Pancreas (tissue), 10 donors: ENCODE measurements at regions not wholly inside any gene's neighbourhood (a gene's known extent, or its start where the extent isn't known, plus 50 kb on each side); places are given as distances from the start of the nearest gene placed in this dataset.
"Not testable (repeated sequence)": the region's sequence is repeated elsewhere in the genome, so short reads cannot be mapped to it uniquely, and the experiment has no call there.

Experiments used
- ATAC-seq, 4 donors: fragments of 200-7000 bp; cut with Tn5 transposase; one replicate each; pipeline versions ENCODE4 v1.8.0 to v1.9.1; 2020; ENCODE audit warnings: mild to moderate bottlenecking in 4 of 4, moderate library complexity in 4 of 4
- DNase-seq, 6 donors: peaks; one replicate each; pipeline ENCODE4 v3.0.0-alpha.2; 2020
- FAIRE-seq: peaks from 2 replicates; lab custom pipeline; 2012; peaks lifted over from hg19 to GRCh38; lab: Jason Lieb, UNC
- H3K27ac ChIP-seq, 4 donors: fragments of 200-600 bp; sonication (generic); 1 replicate in 3 of 4; 2 replicates in 1 of 4; pipeline versions ENCODE4 v1.5.0 to v1.8.0; 2020
- H3K27me3 ChIP-seq, 4 donors: fragments of 200-600 bp; one replicate each; pipeline ENCODE4 v1.8.0; 2021
- H3K36me3 ChIP-seq, 3 donors: fragments of 200-600 bp; sonication (generic) in 1 of 3; one replicate each; pipeline versions ENCODE4 v1.5.0 to v1.8.0; 2020 to 2021
- H3K4me1 ChIP-seq, 3 donors: fragments of 200-600 bp; one replicate each; pipeline ENCODE4 v1.8.0; 2021
- H3K4me3 ChIP-seq, 4 donors: fragments of 200-600 bp; sonication (generic) in 2 of 4; one replicate each; pipeline versions ENCODE4 v1.5.0 to v1.8.0; 2020 to 2021
- H3K9me3 ChIP-seq, 4 donors: fragments of 200-600 bp; one replicate each; pipeline ENCODE4 v1.8.0; 2021
- WGBS, 2 donors: extraction: QIAGEN DNeasy Blood & Tissue Kit; methylation state at CpG; one replicate each; pipeline ENCODE4 v1.1.7; 2013; 5-methylcytosine and 5-hydroxymethylcytosine counted together
- intact Hi-C, 3 donors: fragments of 100-400 bp; cut with DNase I; formaldehyde crosslinking; loops; one replicate each; pipeline versions ENCODE4 v1.11.1 to v1.14.2; 2022
- TF ChIP-seq, protein P1 (sequence below), 4 donors: fragments of 200-600 bp; sonication (generic) in 3 of 4; IDR thresholded peaks; one replicate each; pipeline versions ENCODE4 v1.5.0 to v1.8.0; 2021; ENCODE audit warnings: antibody characterized with exemption in 4 of 4
- donor health status: healthy with polysubstance abuse.
- donor health status: DM: no; HTN: no; CAD: no; lungs with moderate emphysema.
- donor health status: DM: no; HTN: no; CAD: no.
- donor health status: control.
- donor health status: control.
- donor health status: Bipolar disorder and iron deficiency.
- donor health status: DM: yes; HTN: yes; CAD: no.
- donor health status: DM: no; HTN: no; CAD: no.
- donor health status: DM: no; HTN: no; CAD: no.
- donor health status: DM: yes; HTN: yes; CAD: no.

GRCh38 chr10:7038416-7038815 lies 372.4 kb downstream of the SFMBT2 start:
- Histone ChIP-seq H3K4me3 (no peak overlapping the region), H3K9me3 (no peaks in the 10 kb centered on the region), H3K36me3 (no peaks in the 10 kb centered on the region), H3K27me3 (no peaks in the 10 kb centered on the region), H3K27ac (no peak overlapping the region), H3K4me1 (no peaks in the 10 kb centered on the region)
- no peak for ATAC-seq
- no peak for DNase-seq
- 46 to 62% methylated on average over 1 of the region's 1 CpG for WGBS, 2 donors
- TF ChIP-seq, protein P1, sequence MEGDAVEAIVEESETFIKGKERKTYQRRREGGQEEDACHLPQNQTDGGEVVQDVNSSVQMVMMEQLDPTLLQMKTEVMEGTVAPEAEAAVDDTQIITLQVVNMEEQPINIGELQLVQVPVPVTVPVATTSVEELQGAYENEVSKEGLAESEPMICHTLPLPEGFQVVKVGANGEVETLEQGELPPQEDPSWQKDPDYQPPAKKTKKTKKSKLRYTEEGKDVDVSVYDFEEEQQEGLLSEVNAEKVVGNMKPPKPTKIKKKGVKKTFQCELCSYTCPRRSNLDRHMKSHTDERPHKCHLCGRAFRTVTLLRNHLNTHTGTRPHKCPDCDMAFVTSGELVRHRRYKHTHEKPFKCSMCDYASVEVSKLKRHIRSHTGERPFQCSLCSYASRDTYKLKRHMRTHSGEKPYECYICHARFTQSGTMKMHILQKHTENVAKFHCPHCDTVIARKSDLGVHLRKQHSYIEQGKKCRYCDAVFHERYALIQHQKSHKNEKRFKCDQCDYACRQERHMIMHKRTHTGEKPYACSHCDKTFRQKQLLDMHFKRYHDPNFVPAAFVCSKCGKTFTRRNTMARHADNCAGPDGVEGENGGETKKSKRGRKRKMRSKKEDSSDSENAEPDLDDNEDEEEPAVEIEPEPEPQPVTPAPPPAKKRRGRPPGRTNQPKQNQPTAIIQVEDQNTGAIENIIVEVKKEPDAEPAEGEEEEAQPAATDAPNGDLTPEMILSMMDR (IDR thresholded peaks at IDR 0.05): no peak
- intact Hi-C loops: no loop called here
- FAIRE-seq: no peak

DNA sequence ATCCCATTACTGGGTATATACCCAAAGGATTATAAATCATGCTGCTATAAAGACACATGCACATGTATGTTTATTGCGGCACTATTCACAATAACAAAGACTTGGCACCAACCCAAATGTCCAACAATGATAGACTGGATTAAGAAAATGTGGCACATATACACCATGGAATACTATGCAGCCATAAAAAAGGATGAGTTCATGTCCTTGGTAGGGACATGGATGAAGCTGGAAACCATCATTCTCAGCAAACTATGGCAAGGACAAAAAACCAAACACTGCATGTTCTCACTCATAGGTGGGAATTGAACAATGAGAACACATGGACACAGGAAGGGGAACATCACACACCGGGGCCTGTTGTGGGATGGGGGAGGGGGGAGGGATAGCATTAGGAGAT lies 373.4 kb downstream of the SFMBT2 start:
- intact Hi-C loops, FAIRE-seq: not testable (repeated sequence)

DNA sequence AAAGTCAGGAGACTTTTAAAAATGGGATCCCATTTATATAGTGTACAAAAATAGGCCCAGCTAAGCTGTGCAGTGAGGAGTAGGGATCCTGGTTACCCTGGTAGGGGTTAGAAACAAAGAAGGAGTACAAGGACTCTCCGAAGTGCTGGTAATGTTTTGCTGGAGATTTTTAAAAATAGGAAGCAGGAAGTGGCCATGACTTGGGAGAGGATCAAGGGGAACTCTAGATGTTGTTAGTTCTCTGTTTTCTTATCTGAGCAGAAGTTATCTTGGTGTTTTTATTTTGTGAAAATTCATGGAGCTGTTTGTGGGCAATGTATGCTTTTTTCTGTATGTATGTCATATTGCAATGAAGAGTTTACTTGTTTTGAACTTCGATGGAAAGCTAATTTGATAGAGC lies 373.9 kb downstream of the SFMBT2 start:
- TF ChIP-seq, protein P1 (IDR thresholded peaks at IDR 0.05): no peak
- no peak overlapping the region for H3K4me3 ChIP-seq
- ATAC-seq: no peak
- FAIRE-seq: no peak
- H3K9me3 ChIP-seq: no peaks in the 10 kb centered on the region
- H3K27me3 ChIP-seq: no peaks in the 10 kb centered on the region
- no peaks in the 10 kb centered on the region for H3K4me1 ChIP-seq
- intact Hi-C loops: no loop called here
- no peak for DNase-seq
- no peaks in the 10 kb centered on the region for H3K36me3 ChIP-seq
- 65 to 95% methylated on average over 2 of the region's 2 CpGs for WGBS, 2 donors
- no peak overlapping the region for H3K27ac ChIP-seq

More for the DNA sequence above, 373.4 kb downstream of the SFMBT2 start:
- ATAC-seq, DNase-seq, H3K4me3 ChIP-seq, H3K4me1 ChIP-seq, H3K9me3 ChIP-seq, H3K36me3 ChIP-seq, H3K27ac ChIP-seq, H3K27me3 ChIP-seq: not testable (repeated sequence)
- 45 to 93% methylated on average over 2 of the region's 2 CpGs for WGBS, 2 donors

- FAIRE-seq (no peak), ATAC-seq (no peak), DNase-seq (no peak)
- TF ChIP-seq, protein P1 (IDR thresholded peaks at IDR 0.05): no peak
- H3K4me1 ChIP-seq: no peaks in the 10 kb centered on the region
- intact Hi-C loops: no loop called here
- H3K36me3 ChIP-seq: no peaks in the 10 kb centered on the region
- no peaks in the 10 kb centered on the region for H3K27me3 ChIP-seq
- 69 to 71% methylated on average over 8 to 10 of the region's 10 CpGs for WGBS, 2 donors
- no peaks in the 10 kb centered on the region for H3K9me3 ChIP-seq
- H3K27ac ChIP-seq: no peak overlapping the region
- H3K4me3 ChIP-seq: no peak overlapping the region
Measured at GRCh38 chr10:7035126-7035761, 375.6 kb downstream of the SFMBT2 start.

GRCh38 chr10:7033031-7033430 lies 377.8 kb downstream of the SFMBT2 start:
- no peak for DNase-seq
- intact Hi-C loops: no loop called here
- TF ChIP-seq, protein P1 (IDR thresholded peaks at IDR 0.05): no peak
- no peaks in the 10 kb centered on the region for H3K27me3 ChIP-seq
- no peak overlapping the region for H3K27ac ChIP-seq
- 64 to 73% methylated on average over 1 of the region's 1 CpG for WGBS, 2 donors
- no peaks in the 10 kb centered on the region for H3K4me1 ChIP-seq
- FAIRE-seq: no peak
- no peaks in the 10 kb centered on the region for H3K9me3 ChIP-seq
- no peaks in the 10 kb centered on the region for H3K36me3 ChIP-seq
- no peak overlapping the region for H3K4me3 ChIP-seq
- no peak for ATAC-seq
